GM19238 (cell line): ENCODE measurements at regions not wholly inside any gene's neighbourhood (a gene's known extent, or its start where the extent isn't known, plus 50 kb on each side); places are given as distances from the start of the nearest gene placed in this dataset.
"Not testable (repeated sequence)": the region's sequence is repeated elsewhere in the genome, so short reads cannot be mapped to it uniquely, and the experiment has no call there.

Experiments
- DNase-seq: peaks from one replicate; pipeline ENCODE4 v3.0.0; 2011; ENCODE audit warnings: low spot score; ENCODE audit not compliant: insufficient read length

- no peak for DNase-seq
Measured at GRCh38 chr3:20510396-20510795, 324.4 kb upstream of the SGO1 start.

GRCh38 chr3:20503394-20504082 lies 317.5 kb upstream of the SGO1 start:
- DNase-seq: no peak

GRCh38 chr3:20490996-20491395 lies 305.0 kb upstream of the SGO1 start:
- DNase-seq: no peak

GRCh38 chr3:20488151-20488550 lies 302.1 kb upstream of the SGO1 start:
- no peak for DNase-seq

GRCh38 chr3:20484126-20484525 lies 298.1 kb upstream of the SGO1 start:
- no peak for DNase-seq

GRCh38 chr3:20482350-20482749 lies 296.3 kb upstream of the SGO1 start:
- no peak for DNase-seq

- no peak for DNase-seq
Measured at GRCh38 chr3:20480786-20481365, 294.9 kb upstream of the SGO1 start.

GRCh38 chr3:20478436-20478835 lies 292.4 kb upstream of the SGO1 start:
- DNase-seq: no peak

GRCh38 chr3:20464237-20464636 lies 278.2 kb upstream of the SGO1 start:
- DNase-seq: not testable (repeated sequence)

- no peak for DNase-seq
Measured at GRCh38 chr3:20462723-20463122, 276.7 kb upstream of the SGO1 start.

- no peak for DNase-seq
Measured at GRCh38 chr3:20462226-20462625, 276.2 kb upstream of the SGO1 start.

- no peak for DNase-seq
Measured at GRCh38 chr3:20458994-20459716, 273.1 kb upstream of the SGO1 start.

- no peak for DNase-seq
Measured at GRCh38 chr3:20456511-20456910, 270.5 kb upstream of the SGO1 start.

- DNase-seq: no peak
Measured at GRCh38 chr3:20451170-20451569, 265.2 kb upstream of the SGO1 start.

- no peak for DNase-seq
Measured at GRCh38 chr3:20450611-20451010, 264.6 kb upstream of the SGO1 start.

- no peak for DNase-seq
Measured at GRCh38 chr3:20442846-20443245, 256.8 kb upstream of the SGO1 start.

GRCh38 chr3:20427268-20427667 lies 241.3 kb upstream of the SGO1 start:
- not testable (repeated sequence) for DNase-seq

GRCh38 chr3:20425138-20425537 lies 239.1 kb upstream of the SGO1 start:
- no peak for DNase-seq

GRCh38 chr3:20424086-20424485 lies 238.1 kb upstream of the SGO1 start:
- no peak for DNase-seq

- DNase-seq: no peak
Measured at GRCh38 chr3:20422391-20422790, 236.4 kb upstream of the SGO1 start.

GRCh38 chr3:20417388-20418108 lies 231.5 kb upstream of the SGO1 start:
- no peak for DNase-seq

GRCh38 chr3:20406611-20407011 lies 220.6 kb upstream of the SGO1 start:
- DNase-seq: no peak
